HG02759 (cell line): ENCODE measurements at regions not wholly inside any gene's neighbourhood (a gene's known extent, or its start where the extent isn't known, plus 50 kb on each side); places are given as distances from the start of the nearest gene placed in this dataset.

Experiments
- ATAC-seq: cut with Tn5 transposase; IDR thresholded peaks from one replicate; pipeline ENCODE4 v1.9.1; 2021; ENCODE audit warnings: mild to moderate bottlenecking, moderate library complexity; ENCODE audit not compliant: unreplicated experiment

DNA sequence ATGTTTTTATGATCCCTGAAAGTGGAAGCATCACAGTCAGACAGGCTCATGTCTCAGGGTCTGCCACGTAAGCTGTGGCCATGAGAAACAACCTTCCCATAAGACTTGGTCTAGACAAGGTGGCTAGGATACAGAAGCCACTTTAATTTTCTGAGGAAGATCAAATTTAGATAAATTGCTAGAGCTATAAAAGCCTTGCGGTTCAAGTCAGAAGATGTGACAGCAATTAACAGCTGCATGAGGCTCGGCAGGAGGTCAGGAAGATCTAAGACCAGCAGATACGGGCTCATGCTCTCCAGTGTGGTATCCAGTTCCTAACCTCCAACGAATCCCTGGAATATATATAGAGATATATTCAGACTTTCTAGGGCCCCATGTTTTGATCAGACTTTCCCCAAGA lies 577.1 kb downstream of the PLPP3 start:
- no peak for ATAC-seq

DNA sequence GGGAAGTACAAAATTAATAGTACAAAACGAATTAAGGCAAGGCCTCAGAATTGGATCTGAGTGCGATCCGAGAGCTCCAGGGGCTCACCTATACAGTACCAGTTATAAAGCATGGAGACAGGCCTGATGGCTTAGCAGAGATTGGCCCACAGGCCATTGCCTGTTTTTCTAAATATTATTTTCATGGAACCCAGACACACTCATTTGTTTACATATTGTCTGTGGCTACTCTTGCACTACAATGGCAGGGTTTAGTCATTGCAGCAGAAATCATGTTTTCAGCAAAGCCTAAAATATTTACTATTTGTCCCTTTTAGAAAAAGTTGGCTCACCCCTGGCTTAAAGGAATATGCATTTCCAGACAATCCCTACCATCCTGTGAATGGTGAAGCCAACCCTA lies 578.9 kb downstream of the PLPP3 start:
- ATAC-seq = no peak

DNA sequence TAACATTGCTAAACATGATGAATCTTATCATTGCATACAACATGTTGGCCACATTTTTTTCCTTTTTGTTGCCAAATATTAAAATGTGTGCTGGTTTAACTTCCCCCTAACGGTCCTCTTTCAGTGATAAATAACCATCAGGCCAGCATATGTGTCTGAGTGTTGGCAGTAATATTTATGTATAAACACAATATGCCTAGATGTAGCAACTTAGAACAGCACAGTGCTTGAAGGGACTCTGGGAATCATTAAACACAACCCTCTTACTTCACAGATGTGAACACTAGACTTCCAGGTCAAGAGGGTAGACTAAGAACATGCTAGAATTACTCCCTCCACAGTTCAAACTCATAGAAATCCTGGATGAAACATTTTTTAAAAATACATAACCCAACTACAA lies 581.8 kb downstream of the PLPP3 start:
- ATAC-seq = no peak

DNA sequence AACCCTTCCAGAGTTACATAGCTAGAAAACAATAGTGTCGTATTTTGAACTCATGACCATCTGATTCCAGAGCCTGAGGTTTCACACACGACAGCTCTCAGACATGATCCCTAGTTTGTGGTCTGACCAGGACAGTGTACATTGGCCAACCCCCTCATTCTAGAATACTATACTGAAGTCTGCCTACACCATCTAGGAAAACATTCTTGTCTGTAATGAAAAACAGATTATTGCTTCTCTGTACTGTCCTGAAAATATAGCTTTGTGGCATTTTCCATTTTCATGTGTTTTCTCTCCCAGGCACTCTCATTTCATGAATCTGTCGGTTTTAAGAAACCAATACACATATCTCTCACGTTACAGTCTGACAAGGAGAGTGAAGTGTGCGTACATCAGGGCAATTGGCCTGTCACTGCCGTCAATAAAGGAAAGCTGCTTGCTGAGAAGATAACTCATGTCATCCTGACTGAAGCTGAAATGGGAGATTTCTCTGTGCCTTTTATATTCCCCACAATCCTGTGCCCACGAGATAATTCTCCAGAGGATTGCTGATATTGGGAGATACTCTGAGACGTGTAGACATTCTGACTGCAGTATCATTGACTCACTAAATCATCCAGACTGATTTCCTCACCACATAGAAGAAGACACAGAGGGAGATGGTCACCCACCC lies 585.6 kb downstream of the PLPP3 start:
- ATAC-seq = no peak

DNA sequence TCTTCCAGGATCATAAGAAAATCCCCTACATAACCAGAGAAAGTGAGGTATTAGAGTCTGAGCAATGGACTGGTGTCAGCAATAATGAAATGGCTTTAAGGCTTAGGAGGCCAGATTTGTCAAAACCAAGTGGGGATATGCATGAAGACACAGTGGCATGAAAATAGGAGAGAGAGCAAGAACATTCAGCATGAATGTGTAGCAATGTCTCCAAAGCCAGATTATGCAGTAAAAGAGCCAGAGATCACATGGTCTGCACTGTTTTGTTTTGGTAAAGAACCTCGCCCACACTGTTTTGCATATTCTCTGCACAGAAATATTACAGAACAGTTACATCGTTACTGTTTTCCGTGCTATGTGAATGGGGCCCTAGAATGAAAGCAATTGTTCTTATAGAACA lies 589.4 kb downstream of the PLPP3 start:
- no peak for ATAC-seq

DNA sequence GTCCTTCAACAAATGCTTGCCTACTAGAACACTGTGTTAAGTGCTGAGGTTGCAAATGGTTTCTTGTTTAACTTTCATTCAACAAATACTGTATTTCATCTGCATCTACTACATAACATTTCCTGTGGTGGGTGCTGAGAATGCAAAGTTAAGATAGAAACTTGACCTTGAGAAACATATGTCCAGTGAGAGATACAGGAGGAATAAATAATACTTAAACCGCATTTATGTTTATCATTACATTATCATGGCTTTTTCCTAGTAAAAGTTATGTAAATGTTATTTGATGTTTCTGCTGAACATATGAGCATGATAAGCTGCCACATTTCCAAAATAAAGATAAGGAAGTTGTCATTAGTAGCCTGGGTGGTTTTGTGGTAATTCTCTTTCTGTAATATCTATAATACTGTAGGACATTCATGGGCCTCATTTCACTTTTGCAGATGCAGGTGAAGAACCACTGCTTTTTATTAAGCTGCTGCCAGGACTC lies 590.4 kb downstream of the PLPP3 start:
- ATAC-seq = no peak

DNA sequence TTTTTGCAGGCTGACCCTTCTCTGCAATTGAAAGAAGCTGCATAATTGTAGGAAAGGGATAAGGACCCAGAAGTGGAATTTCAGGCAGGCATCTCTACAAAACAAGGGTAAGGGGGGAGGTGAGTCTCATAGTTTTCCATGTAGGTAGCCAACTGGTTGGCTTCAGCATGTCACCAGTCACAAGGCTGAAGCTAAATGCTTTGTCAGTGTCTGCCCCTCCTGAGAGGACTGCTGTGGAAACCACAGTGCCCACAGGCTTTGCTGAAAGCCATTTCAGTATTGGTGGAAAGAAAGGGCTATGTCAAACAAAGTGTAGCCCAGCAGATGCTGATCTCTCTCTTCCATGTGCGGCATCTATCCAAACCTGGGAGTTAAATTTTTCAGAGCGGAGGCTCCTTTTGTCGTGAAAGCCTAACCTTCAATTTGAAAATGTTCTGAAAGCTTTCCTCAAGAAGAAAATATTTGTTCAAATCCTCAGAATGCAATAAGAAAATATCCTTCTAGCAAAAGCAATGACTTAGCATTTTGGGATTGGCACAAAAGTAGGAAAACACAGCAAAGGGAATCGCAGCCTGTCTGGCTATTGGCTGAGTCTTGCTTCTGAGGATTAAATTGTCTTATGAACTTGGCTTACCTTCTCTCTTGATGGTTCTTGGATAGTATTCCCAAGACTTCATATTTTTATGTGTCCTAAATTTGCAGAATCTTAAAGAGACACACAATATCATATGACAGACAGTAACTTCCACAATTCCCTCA lies 591.7 kb downstream of the PLPP3 start:
- ATAC-seq = no peak

DNA sequence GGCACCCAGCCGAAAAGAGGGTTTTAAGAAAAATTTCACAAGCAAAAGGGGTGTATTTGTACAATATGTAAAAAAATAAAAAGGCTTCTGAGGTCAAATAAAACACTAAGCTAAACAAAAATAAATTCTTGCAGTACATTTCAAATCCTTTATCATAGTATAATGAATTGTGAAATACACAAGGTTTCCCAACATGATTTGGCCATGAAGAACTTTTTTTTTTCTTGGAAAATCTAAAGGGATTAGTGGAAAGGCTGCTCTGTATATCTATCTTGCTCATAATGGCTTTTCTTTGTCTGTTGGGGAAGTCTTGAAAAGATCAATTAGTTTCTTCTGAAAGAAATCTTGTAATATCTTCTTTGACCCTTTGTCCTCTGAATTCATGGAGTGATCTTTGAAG lies 593.4 kb downstream of the PLPP3 start:
- no peak for ATAC-seq

DNA sequence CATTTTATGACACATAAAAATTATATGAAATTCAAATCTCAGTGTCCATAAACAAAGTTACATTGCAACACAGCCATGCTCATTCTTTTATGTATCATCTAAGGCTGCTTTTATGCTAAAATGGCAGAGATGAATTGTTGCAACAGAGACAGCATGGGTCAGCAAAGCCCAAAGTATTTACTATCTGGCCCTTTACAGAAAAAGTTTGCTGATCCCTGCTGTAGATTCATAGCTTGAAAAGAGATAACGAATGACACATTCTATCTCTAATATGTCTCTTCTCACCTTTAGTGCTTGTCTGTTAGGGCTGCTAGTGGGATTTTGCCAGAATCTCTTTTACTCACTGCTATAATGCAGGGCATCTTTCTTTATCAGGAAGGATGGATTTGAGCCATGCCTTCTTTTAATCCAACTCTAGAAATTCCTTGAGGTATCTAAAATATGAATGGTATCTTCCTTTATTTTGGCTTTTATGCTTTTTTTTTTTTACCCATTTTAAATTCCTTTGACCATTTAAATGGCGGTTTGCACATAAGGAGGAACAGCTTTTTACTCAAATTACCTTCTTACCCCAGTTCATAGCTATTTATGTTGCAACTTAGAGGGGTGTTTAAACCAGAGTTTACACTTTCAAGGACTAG lies 598.2 kb downstream of the PLPP3 start:
- ATAC-seq = no peak

DNA sequence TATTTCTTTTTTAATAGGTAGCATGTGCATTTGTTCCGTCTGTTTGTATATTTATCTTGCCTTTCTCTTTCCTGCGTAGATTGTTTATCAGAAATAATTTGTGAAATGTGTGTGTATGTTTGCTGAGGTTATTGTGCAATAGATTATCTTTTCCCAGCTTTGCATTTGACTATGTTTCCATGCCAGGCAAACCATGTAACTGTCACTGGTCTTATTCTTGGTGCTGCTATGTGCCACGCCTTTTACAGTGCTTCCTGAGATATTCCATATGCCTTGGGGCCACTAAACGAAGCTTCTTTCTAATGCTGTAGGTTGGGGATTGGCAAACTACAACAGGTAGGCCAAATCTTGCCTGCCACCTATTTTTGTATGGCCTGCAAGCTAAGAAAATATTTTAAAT lies 598.8 kb downstream of the PLPP3 start:
- no peak for ATAC-seq

DNA sequence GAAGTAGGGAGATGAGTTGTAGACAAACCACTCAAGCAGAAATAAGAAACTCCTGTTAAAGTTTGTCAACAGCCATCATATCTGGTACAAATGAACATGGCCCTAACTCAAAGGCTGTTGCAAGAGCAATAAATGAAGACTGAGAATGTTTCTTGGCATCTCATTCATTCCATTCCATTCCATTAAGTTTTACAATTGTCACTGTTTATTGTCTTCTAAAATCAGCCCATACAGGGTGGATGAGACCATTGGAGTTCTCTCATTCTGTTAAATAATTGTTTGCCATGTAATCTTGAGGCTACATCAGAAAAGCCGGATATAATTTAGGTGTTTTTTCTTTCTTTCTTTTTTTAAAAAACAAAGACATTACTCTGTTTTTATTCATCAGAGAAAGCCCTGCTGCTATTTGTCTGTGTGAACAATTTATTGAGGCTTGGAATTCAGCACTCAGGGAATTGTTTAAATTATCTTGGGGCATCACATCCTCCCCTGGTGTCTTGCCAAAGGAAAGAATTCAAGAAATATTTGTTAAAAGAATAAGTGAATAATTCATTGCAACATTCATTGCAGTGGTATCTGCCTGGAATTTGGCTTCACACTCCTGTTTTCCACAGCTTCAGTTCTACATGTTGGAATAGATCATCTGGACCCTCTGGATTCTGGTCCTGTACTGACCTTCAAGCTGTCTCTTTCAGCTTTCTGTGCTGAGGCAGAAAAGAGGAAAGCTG lies 604.5 kb downstream of the PLPP3 start:
- ATAC-seq = no peak

DNA sequence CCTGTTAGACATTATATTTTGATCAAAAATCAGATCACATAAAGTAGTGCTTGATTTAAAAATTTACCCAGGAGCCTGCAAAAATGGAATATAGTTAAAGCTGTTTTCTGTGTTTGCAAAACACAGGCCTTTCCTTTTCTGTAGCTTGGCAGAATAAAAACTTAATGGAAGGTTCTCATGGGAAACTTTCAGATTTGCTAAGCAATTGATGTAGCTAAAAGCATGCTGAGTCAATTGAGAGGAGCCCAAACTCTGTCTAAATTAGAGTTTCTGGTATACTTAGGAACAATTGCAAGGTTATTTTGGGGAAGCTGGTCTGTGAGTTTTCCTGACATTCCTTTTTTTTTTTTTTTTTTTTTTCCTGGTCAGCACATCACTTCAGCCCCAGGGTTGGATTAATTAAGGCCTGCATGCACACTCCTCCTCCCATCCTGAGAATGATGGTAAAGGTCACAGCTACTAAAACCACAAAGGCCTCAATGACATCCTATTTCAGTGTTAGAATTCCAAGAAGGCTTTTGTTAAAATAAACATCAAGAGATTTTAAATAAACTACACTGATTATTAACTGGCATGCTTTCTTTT lies 608.7 kb downstream of the PLPP3 start:
- no peak for ATAC-seq

DNA sequence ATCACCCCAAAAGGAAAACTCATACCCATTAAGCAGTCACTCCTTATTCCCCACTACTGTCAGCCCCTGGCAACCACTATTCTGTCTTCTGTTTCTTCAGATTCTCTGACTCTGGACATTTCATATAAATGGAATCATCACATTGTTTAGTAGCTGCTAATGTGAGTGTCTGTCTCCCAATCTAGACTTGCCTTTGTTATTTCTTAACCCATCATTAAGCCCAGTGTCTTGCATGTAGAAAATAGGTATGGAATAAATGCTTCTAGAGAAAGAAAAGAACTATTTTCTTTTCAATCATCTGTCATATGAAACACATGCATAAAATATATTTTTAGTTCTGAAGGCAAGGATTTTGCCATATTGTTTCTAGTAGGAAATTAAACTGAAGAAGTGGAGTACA lies 610.0 kb downstream of the PLPP3 start:
- no peak for ATAC-seq

DNA sequence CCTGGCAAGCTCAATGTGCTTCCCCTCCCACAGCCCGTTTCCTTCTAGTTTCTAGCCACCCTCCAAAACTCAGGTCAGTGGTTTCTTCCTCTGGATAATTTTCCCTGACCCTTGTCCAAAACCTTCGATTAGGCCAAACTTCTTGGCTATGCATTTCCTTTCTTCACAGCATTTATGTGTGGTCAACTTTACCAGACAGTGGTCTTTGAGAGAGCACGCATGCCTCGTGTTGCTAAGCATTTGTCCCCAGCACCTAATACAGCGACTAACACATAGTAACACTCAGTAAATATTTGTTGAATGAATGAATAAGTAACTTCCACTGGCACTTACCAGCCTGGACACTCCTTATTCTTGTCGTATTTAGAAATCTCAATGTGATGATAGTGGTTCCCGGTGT lies 610.7 kb downstream of the PLPP3 start:
- ATAC-seq = no peak

DNA sequence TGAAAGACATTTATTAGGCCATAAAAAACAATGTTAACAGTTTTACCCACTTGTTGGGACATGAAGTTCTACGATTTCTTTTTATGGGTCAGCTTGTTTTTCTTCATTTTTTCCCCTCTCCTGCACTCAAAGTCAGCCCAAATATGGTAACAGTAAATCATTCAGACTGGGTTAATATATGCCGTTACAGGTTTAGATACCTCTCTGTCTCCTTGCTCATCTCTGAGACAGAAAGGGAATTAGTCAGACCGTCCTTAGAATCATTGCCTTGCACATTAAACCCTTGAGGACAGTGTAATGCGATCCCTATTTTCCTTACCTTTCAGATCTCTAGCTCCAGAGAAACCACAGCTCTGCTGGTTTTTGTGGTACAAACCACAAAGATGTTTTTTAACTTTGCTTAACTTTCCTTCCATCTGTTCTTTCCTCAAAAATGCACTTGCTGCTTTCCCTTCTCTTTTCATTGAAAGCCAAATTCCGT lies 613.3 kb downstream of the PLPP3 start:
- ATAC-seq = no peak

DNA sequence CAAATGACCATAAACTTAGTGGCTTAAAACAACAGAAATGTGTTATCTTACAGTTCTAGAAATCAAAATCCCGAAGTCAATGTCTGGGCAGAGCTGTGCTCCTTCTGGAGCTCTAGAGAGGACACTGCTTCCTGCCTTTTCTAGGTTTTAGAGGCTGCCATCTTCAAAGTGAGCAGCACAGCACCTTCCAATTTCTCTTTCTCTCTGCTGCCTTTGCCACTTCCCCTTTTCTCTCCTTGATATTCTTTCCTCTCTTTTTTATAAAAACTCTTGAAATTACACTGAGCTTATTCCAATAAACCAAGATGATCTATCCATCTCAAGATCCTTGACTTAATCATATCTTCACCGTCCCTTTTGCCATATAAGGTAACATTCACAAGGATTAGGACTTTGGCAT lies 616.9 kb downstream of the PLPP3 start:
- no peak for ATAC-seq

DNA sequence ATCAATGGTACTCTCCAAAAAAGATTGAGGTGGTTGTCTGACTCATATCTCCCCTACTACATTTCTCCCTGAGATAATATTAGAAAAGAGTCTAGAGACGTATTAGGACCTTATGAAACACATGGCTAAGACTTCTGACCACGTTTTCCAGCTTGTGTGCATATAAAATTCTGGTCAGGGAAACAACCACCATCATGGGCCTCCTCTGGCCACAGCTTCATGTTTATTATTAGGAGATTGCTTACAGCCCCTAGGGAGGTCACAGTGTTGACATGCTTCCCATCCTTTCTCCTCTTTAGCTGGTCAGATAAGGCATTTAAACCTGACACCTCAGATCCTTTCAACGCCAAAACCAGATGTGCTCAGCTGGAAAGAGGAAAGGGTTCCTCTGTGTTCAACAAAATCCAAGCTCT lies 620.2 kb downstream of the PLPP3 start:
- ATAC-seq = no peak

DNA sequence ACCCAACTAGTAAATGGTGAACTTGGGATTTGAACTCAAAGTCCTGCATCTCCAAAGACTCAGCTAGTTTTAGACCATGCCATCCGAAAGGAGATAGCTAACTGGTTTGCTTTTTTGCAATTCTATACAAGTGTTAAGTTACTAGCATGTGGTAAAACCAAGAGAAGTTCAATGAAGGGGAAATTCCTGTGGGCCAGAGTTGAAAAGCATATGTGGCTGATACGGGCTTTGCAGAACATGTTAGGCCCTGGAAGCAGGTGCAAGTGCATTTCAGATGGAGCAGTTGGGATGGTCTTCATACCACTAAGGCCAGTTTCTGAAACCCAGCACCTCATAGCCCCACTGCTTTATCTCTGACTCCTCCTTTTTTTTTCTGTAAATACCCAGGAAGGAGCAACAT lies 620.9 kb downstream of the PLPP3 start:
- no peak for ATAC-seq

DNA sequence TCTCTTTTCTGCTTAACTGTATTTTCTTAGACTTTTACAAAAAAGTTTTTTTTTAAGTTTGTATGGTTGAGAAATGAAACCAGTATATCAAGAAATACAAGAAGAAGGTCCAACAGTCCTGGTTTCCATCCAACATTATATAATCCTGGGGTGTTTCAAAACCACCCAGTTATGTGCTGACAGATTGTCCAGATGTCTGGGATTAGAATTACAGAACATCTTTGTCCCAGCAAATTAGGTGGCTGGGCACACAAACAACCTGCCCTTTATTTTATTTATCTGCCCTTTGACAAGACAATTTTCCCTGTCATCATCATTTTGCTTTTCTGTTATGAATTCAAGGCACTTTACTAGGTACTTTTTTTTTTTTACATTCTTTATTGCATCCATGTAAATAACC lies 622.1 kb downstream of the PLPP3 start:
- ATAC-seq = no peak

DNA sequence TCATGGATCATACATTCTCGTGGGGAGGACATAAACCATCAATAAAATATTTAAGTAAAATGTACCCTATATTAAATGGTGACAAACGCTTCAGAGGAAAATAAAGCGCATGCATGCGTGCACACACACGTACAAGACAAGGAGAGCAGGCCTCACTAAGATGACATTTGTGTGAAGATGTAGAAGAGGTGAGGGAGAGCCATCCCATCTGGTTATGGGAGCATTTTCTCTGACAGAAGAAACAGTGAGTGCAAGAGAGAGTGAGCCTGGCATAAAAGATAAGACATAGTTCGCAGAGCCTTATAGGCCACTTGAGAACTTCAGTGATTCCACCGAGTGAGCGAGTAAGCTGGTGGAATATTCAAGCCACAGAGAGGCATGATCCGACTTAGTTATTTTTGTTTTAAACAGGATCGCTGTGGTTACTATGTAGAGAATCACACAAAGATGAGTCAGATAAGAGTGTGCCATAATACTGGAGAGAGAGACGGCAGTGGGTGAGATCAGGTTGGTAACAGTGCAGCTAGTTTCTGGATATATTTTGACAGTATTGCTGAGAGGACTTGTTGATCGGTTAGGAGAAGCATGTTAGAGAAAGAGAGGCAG lies 624.2 kb downstream of the PLPP3 start:
- no peak for ATAC-seq

DNA sequence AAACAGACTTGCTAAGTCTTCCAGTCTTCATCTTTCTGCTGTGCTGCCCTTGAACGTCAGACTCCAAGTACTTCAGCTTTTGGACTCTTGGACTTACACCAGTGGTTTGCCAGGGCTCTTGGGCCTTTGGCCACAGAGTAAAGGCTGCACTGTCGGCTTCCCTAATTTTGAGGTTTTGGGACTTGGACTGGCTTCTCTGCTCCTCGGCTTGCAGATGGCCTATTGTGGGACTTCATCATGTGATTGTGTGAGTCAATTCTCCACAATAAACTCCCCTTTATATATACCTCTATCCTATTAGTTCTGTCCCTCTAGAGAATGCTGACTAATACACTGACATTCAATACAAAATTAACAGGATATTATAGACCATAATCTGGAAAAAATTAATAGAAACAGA lies 628.1 kb downstream of the PLPP3 start:
- ATAC-seq = no peak
